ENCODE measurements at regions not wholly inside any gene's neighbourhood (a gene's known extent, or its start where the extent isn't known, plus 50 kb on each side); places are given as distances from the start of the nearest gene placed in this dataset.

GRCh38 chr6:74282143-74282689 lies 586.2 kb downstream of the CD109 start:
- Histone ChIP-seq H3K9me3 (ENCODE audit: control insufficient read depth in 2 of 3, low read length in 3 of 3) (no peaks in the 10 kb centered on the region), H3K4me3 (ENCODE audit: low read length) (no peak overlapping the region), H3K27ac (ENCODE audit: low read depth, low read length) (no peak overlapping the region), H3K36me3 (ENCODE audit: control insufficient read depth in 2 of 3, insufficient read depth in 3 of 3, low read length in 3 of 3) (no peaks in the 10 kb centered on the region), H3K27me3 (ENCODE audit: control insufficient read depth in 2 of 2, insufficient read depth in 2 of 2, low read length in 2 of 2) (no peaks in the 10 kb centered on the region), H3K4me1 (ENCODE audit: control insufficient read depth in 2 of 2, insufficient read depth in 2 of 2, low read length in 2 of 2) (no peaks in the 10 kb centered on the region)
- H3K4me1 Mint-ChIP-seq = no peaks in the 10 kb centered on the region
- no peak overlapping the region for H3K27ac Mint-ChIP-seq
- ATAC-seq = no peak
- POLR2A ChIA-PET = no interaction called here
- H3K36me3 Mint-ChIP-seq = no peaks in the 10 kb centered on the region
- peaks cover 0 to 20% (median 5%) of the 10 kb centered on the region in 11 donors for H3K9me3 Mint-ChIP-seq
- no peak overlapping the region for H3K4me3 Mint-ChIP-seq
- no peaks in the 10 kb centered on the region for H3K27me3 Mint-ChIP-seq
- CTCF ChIA-PET = no interaction called here
- DNase-seq = no peak
- intact Hi-C loops (cut with micrococcal nuclease) = no loop called here

- no peaks in the 10 kb centered on the region for H3K4me1 ChIP-seq (ENCODE audit: control insufficient read depth in 2 of 2, insufficient read depth in 2 of 2, low read length in 2 of 2)
- Mint-ChIP-seq H3K27ac (no peak overlapping the region), H3K4me1 (no peaks in the 10 kb centered on the region), H3K4me3 (no peak overlapping the region), H3K27me3 (no peaks in the 10 kb centered on the region), H3K9me3 (peaks cover 0 to 20% (median 5%) of the 10 kb centered on the region in 11 donors), H3K36me3 (no peaks in the 10 kb centered on the region)
- ChIA-PET CTCF (no interaction called here), POLR2A (no interaction called here)
- ATAC-seq = no peak
- no peak overlapping the region for H3K27ac ChIP-seq (ENCODE audit: low read depth, low read length)
- H3K9me3 ChIP-seq (ENCODE audit: control insufficient read depth in 2 of 3, low read length in 3 of 3) = no peaks in the 10 kb centered on the region
- H3K36me3 ChIP-seq (ENCODE audit: control insufficient read depth in 2 of 3, insufficient read depth in 3 of 3, low read length in 3 of 3) = no peaks in the 10 kb centered on the region
- no peak for DNase-seq
- H3K27me3 ChIP-seq (ENCODE audit: control insufficient read depth in 2 of 2, insufficient read depth in 2 of 2, low read length in 2 of 2) = no peaks in the 10 kb centered on the region
- intact Hi-C loops (cut with micrococcal nuclease) = no loop called here
- H3K4me3 ChIP-seq (ENCODE audit: low read length) = no peak overlapping the region
Measured at GRCh38 chr6:74280130-74280692, 584.2 kb downstream of the CD109 start.

- DNase-seq (no peak), ATAC-seq (no peak)
- intact Hi-C loops (cut with micrococcal nuclease) = no loop called here
- Histone ChIP-seq H3K4me1 (ENCODE audit: control insufficient read depth in 2 of 2, insufficient read depth in 2 of 2, low read length in 2 of 2) (no peaks in the 10 kb centered on the region), H3K9me3 (ENCODE audit: control insufficient read depth in 2 of 3, low read length in 3 of 3) (no peaks in the 10 kb centered on the region), H3K4me3 (ENCODE audit: low read length) (no peak overlapping the region), H3K27me3 (ENCODE audit: control insufficient read depth in 2 of 2, insufficient read depth in 2 of 2, low read length in 2 of 2) (no peaks in the 10 kb centered on the region), H3K36me3 (ENCODE audit: control insufficient read depth in 2 of 3, insufficient read depth in 3 of 3, low read length in 3 of 3) (no peaks in the 10 kb centered on the region), H3K27ac (ENCODE audit: low read depth, low read length) (no peak overlapping the region)
- POLR2A ChIA-PET = no interaction called here
- Mint-ChIP-seq H3K27ac (no peak overlapping the region), H3K9me3 (peaks cover 0 to 20% (median 5%) of the 10 kb centered on the region in 11 donors), H3K27me3 (no peaks in the 10 kb centered on the region), H3K4me3 (no peak overlapping the region), H3K4me1 (no peaks in the 10 kb centered on the region), H3K36me3 (no peaks in the 10 kb centered on the region)
- CTCF ChIA-PET = no interaction called here
Measured at GRCh38 chr6:74277777-74278186, 581.8 kb downstream of the CD109 start.

- Histone ChIP-seq H3K9me3 (ENCODE audit: control insufficient read depth in 2 of 3, low read length in 3 of 3) (no peaks in the 10 kb centered on the region), H3K4me1 (ENCODE audit: control insufficient read depth in 2 of 2, insufficient read depth in 2 of 2, low read length in 2 of 2) (no peaks in the 10 kb centered on the region), H3K27me3 (ENCODE audit: control insufficient read depth in 2 of 2, insufficient read depth in 2 of 2, low read length in 2 of 2) (no peaks in the 10 kb centered on the region), H3K36me3 (ENCODE audit: control insufficient read depth in 2 of 3, insufficient read depth in 3 of 3, low read length in 3 of 3) (no peaks in the 10 kb centered on the region), H3K4me3 (ENCODE audit: low read length) (no peak overlapping the region), H3K27ac (ENCODE audit: low read depth, low read length) (no peak overlapping the region)
- DNase-seq (no peak), ATAC-seq (no peak)
- Mint-ChIP-seq H3K4me1 (no peaks in the 10 kb centered on the region), H3K9me3 (peaks cover 0 to 13% (median 0%) of the 10 kb centered on the region in 11 donors), H3K27ac (no peak overlapping the region), H3K27me3 (no peaks in the 10 kb centered on the region), H3K4me3 (no peak overlapping the region), H3K36me3 (no peaks in the 10 kb centered on the region)
- POLR2A ChIA-PET = no interaction called here
- intact Hi-C loops (cut with micrococcal nuclease) = no loop called here
- CTCF ChIA-PET = no interaction called here
Measured at GRCh38 chr6:74273541-74273940, 577.5 kb downstream of the CD109 start.

- ChIA-PET CTCF (no interaction called here), POLR2A (no interaction called here)
- no peaks in the 10 kb centered on the region for H3K4me1 Mint-ChIP-seq
- Histone ChIP-seq H3K9me3 (ENCODE audit: control insufficient read depth in 2 of 3, low read length in 3 of 3) (no peaks in the 10 kb centered on the region), H3K36me3 (ENCODE audit: control insufficient read depth in 2 of 3, insufficient read depth in 3 of 3, low read length in 3 of 3) (no peaks in the 10 kb centered on the region), H3K4me1 (ENCODE audit: control insufficient read depth in 2 of 2, insufficient read depth in 2 of 2, low read length in 2 of 2) (no peaks in the 10 kb centered on the region), H3K4me3 (ENCODE audit: low read length) (no peak overlapping the region), H3K27me3 (ENCODE audit: control insufficient read depth in 2 of 2, insufficient read depth in 2 of 2, low read length in 2 of 2) (no peaks in the 10 kb centered on the region), H3K27ac (ENCODE audit: low read depth, low read length) (no peak overlapping the region)
- no peaks in the 10 kb centered on the region for H3K27me3 Mint-ChIP-seq
- no peak for ATAC-seq
- no peak overlapping the region for H3K4me3 Mint-ChIP-seq
- no peaks in the 10 kb centered on the region for H3K36me3 Mint-ChIP-seq
- no peak overlapping the region for H3K27ac Mint-ChIP-seq
- H3K9me3 Mint-ChIP-seq = peaks cover 0 to 19% (median 0%) of the 10 kb centered on the region in 11 donors
- intact Hi-C loops (cut with micrococcal nuclease) = no loop called here
- no peak for DNase-seq
Measured at GRCh38 chr6:74269600-74269858, 573.5 kb downstream of the CD109 start.

- peaks cover 0 to 15% (median 0%) of the 10 kb centered on the region in 11 donors for H3K9me3 Mint-ChIP-seq
- no peak overlapping the region for H3K27ac Mint-ChIP-seq
- no peaks in the 10 kb centered on the region for H3K4me1 ChIP-seq (ENCODE audit: control insufficient read depth in 2 of 2, insufficient read depth in 2 of 2, low read length in 2 of 2)
- ChIA-PET POLR2A (no interaction called here), CTCF (no interaction called here)
- no peak overlapping the region for H3K27ac ChIP-seq (ENCODE audit: low read depth, low read length)
- H3K9me3 ChIP-seq (ENCODE audit: control insufficient read depth in 2 of 3, low read length in 3 of 3) = no peaks in the 10 kb centered on the region
- DNase-seq = no peak
- no peaks in the 10 kb centered on the region for H3K36me3 Mint-ChIP-seq
- no peak overlapping the region for H3K4me3 Mint-ChIP-seq
- H3K4me1 Mint-ChIP-seq = no peaks in the 10 kb centered on the region
- no peaks in the 10 kb centered on the region for H3K27me3 ChIP-seq (ENCODE audit: control insufficient read depth in 2 of 2, insufficient read depth in 2 of 2, low read length in 2 of 2)
- H3K36me3 ChIP-seq (ENCODE audit: control insufficient read depth in 2 of 3, insufficient read depth in 3 of 3, low read length in 3 of 3) = no peaks in the 10 kb centered on the region
- H3K27me3 Mint-ChIP-seq = no peaks in the 10 kb centered on the region
- no peak overlapping the region for H3K4me3 ChIP-seq (ENCODE audit: low read length)
- intact Hi-C loops (cut with micrococcal nuclease) = no loop called here
- ATAC-seq = no peak
Measured at GRCh38 chr6:74268815-74269599, 573.0 kb downstream of the CD109 start.

- ChIA-PET CTCF (no interaction called here), POLR2A (no interaction called here)
- DNase-seq = no peak
- intact Hi-C loops (cut with micrococcal nuclease) = no loop called here
- Mint-ChIP-seq H3K36me3 (peaks cover 0 to 1% (median 0%) of the 10 kb centered on the region in 5 donors), H3K4me3 (no peak overlapping the region), H3K4me1 (no peaks in the 10 kb centered on the region), H3K9me3 (peaks cover 0 to 7% (median 3%) of the 10 kb centered on the region in 11 donors), H3K27me3 (no peaks in the 10 kb centered on the region), H3K27ac (no peak overlapping the region)
- no peak overlapping the region for H3K27ac ChIP-seq (ENCODE audit: low read depth, low read length)
- H3K27me3 ChIP-seq (ENCODE audit: control insufficient read depth in 2 of 2, insufficient read depth in 2 of 2, low read length in 2 of 2) = no peaks in the 10 kb centered on the region
- H3K36me3 ChIP-seq (ENCODE audit: control insufficient read depth in 2 of 3, insufficient read depth in 3 of 3, low read length in 3 of 3) = no peaks in the 10 kb centered on the region
- H3K4me3 ChIP-seq (ENCODE audit: low read length) = no peak overlapping the region
- no peaks in the 10 kb centered on the region for H3K4me1 ChIP-seq (ENCODE audit: control insufficient read depth in 2 of 2, insufficient read depth in 2 of 2, low read length in 2 of 2)
- H3K9me3 ChIP-seq (ENCODE audit: control insufficient read depth in 2 of 3, low read length in 3 of 3) = no peaks in the 10 kb centered on the region
- no peak for ATAC-seq
Measured at GRCh38 chr6:74259981-74260380, 564.0 kb downstream of the CD109 start.

All from naive thymus-derived CD4-positive, alpha-beta T cell (primary cell).